ENCODE measurements at regions not wholly inside any gene's neighbourhood (a gene's known extent, or its start where the extent isn't known, plus 50 kb on each side); places are given as distances from the start of the nearest gene placed in this dataset.

DNA sequence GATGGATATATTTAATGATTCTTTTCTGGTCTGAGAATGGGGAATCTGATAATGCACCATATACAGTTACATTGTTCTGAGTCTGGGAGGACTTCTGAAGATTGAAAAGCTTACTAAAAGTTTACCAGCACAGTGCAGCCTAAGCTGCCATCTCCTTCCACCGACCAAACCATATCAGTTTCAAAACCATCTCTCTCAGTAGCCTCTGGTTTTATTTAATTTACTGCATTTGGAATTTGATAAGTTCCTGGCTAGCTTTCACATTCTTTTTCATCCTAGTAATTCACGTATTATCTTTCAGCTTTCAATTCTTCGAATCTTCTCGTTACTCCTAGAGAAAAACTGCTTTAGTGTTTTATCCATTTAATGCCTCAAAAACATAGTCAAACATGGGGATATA, 181.4 kb upstream of the HCCS start:
- DNase-seq (ENCODE audit: low read depth) (no peak), FAIRE-seq (peak; percentile 63)
- no peaks in the 10 kb centered on the region for H3K9me3 ChIP-seq (ENCODE audit: insufficient read depth, low read depth, low read length)
- H3K4me3 Mint-ChIP-seq (ENCODE audit: unreplicated experiment) = no peak overlapping the region
- H3K79me2 ChIP-seq (ENCODE audit: insufficient read depth, low read length) = no peaks in the 10 kb centered on the region
- H3K4me3 ChIP-seq (ENCODE audit: insufficient read depth, low read depth, low read length) = no peak overlapping the region
- H3K36me3 ChIP-seq (ENCODE audit: insufficient read depth, low read length) = no peaks in the 10 kb centered on the region
- H3K27me3 Mint-ChIP-seq (ENCODE audit: low read depth, unreplicated experiment) = no peaks in the 10 kb centered on the region
- H3K9me3 Mint-ChIP-seq (ENCODE audit: unreplicated experiment) = no peaks in the 10 kb centered on the region
- TF ChIP-seq, protein P1, sequence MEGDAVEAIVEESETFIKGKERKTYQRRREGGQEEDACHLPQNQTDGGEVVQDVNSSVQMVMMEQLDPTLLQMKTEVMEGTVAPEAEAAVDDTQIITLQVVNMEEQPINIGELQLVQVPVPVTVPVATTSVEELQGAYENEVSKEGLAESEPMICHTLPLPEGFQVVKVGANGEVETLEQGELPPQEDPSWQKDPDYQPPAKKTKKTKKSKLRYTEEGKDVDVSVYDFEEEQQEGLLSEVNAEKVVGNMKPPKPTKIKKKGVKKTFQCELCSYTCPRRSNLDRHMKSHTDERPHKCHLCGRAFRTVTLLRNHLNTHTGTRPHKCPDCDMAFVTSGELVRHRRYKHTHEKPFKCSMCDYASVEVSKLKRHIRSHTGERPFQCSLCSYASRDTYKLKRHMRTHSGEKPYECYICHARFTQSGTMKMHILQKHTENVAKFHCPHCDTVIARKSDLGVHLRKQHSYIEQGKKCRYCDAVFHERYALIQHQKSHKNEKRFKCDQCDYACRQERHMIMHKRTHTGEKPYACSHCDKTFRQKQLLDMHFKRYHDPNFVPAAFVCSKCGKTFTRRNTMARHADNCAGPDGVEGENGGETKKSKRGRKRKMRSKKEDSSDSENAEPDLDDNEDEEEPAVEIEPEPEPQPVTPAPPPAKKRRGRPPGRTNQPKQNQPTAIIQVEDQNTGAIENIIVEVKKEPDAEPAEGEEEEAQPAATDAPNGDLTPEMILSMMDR (IDR thresholded peaks at IDR 0.05; ENCODE audit: insufficient read depth, low read depth, low read length) = no peak
- TF ChIP-seq EZH2 (IDR thresholded peaks at IDR 0.05; ENCODE audit: insufficient read depth, low read length) = no peak
- no peaks in the 10 kb centered on the region for H3K36me3 Mint-ChIP-seq (ENCODE audit: low read depth, unreplicated experiment)
- no peaks in the 10 kb centered on the region for H4K20me1 ChIP-seq (ENCODE audit: insufficient read depth, low read length)
- no peaks in the 10 kb centered on the region for H3K27me3 ChIP-seq (ENCODE audit: insufficient read depth, low read length)
- H2AFZ ChIP-seq (ENCODE audit: low read depth, low read length) = no peak overlapping the region
- H3K27ac ChIP-seq (ENCODE audit: low read depth, low read length) = no peak overlapping the region
- no peaks in the 10 kb centered on the region for H3K4me1 Mint-ChIP-seq (ENCODE audit: low read depth, unreplicated experiment)
- no peak overlapping the region for H3K27ac Mint-ChIP-seq (ENCODE audit: unreplicated experiment)
- H3K4me2 ChIP-seq (ENCODE audit: low read length) = no peak overlapping the region
- no peaks in the 10 kb centered on the region for H3K4me1 ChIP-seq (ENCODE audit: insufficient read depth, low read length)
- H3K9ac ChIP-seq (ENCODE audit: low read length) = no peak overlapping the region

DNA sequence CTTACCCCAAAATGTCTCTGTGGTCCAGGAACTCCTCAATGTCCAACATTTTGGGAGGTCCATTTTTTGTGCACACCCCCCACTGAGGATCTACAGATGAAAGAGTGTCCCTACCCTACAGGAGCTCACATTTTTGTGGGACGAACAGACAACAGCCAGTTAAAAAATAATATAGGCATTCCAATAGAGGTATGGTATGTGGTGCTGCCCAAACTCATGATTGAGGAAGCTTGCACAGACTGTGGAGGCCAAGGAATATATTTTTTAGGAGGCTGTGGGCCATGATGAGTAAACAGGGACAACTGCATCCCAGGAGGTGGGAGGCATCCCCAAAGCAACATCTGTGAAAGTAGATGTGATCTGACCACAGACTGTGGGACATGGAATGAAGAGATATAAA, 181.0 kb upstream of the HCCS start:
- no peak overlapping the region for H3K9ac ChIP-seq (ENCODE audit: low read length)
- Mint-ChIP-seq H3K9me3 (ENCODE audit: unreplicated experiment) (no peaks in the 10 kb centered on the region), H3K27ac (ENCODE audit: unreplicated experiment) (no peak overlapping the region), H3K4me3 (ENCODE audit: unreplicated experiment) (no peak overlapping the region), H3K36me3 (ENCODE audit: low read depth, unreplicated experiment) (no peaks in the 10 kb centered on the region), H3K4me1 (ENCODE audit: low read depth, unreplicated experiment) (no peaks in the 10 kb centered on the region), H3K27me3 (ENCODE audit: low read depth, unreplicated experiment) (no peaks in the 10 kb centered on the region)
- no peak overlapping the region for H2AFZ ChIP-seq (ENCODE audit: low read depth, low read length)
- H3K36me3 ChIP-seq (ENCODE audit: insufficient read depth, low read length) = no peaks in the 10 kb centered on the region
- H3K4me3 ChIP-seq (ENCODE audit: insufficient read depth, low read depth, low read length) = no peak overlapping the region
- no peak overlapping the region for H3K27ac ChIP-seq (ENCODE audit: low read depth, low read length)
- TF ChIP-seq EZH2 (IDR thresholded peaks at IDR 0.05; ENCODE audit: insufficient read depth, low read length) = no peak
- TF ChIP-seq, protein P1 (IDR thresholded peaks at IDR 0.05; ENCODE audit: insufficient read depth, low read depth, low read length) = no peak
- no peak overlapping the region for H3K4me2 ChIP-seq (ENCODE audit: low read length)
- DNase-seq (ENCODE audit: low read depth) (no peak), FAIRE-seq (peak; percentile 49)
- H3K79me2 ChIP-seq (ENCODE audit: insufficient read depth, low read length) = no peaks in the 10 kb centered on the region
- H3K27me3 ChIP-seq (ENCODE audit: insufficient read depth, low read length) = no peaks in the 10 kb centered on the region
- H4K20me1 ChIP-seq (ENCODE audit: insufficient read depth, low read length) = no peaks in the 10 kb centered on the region
- H3K4me1 ChIP-seq (ENCODE audit: insufficient read depth, low read length) = no peaks in the 10 kb centered on the region
- no peaks in the 10 kb centered on the region for H3K9me3 ChIP-seq (ENCODE audit: insufficient read depth, low read depth, low read length)

DNA sequence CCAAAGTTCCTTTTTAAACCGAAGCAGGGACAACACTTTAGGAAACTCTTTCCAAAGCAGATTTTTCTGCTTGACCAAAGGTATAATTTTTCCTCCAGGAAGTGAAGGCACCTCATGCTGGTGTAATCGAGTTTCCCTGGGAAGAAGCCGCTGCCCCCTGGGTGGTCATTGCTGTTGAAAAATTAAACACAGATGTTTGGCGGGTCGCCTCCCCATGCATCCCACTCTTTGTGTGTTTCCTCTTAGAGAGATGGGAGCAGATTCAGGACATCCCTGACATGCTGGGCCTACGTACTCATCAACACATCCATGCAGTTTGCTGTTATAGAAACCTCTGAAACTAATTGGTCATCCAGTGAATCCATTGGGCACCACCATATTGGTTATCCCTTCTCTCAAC, 179.2 kb upstream of the HCCS start:
- Mint-ChIP-seq H3K9me3 (ENCODE audit: unreplicated experiment) (no peaks in the 10 kb centered on the region), H3K4me3 (ENCODE audit: unreplicated experiment) (no peak overlapping the region), H3K4me1 (ENCODE audit: low read depth, unreplicated experiment) (no peaks in the 10 kb centered on the region), H3K27me3 (ENCODE audit: low read depth, unreplicated experiment) (no peaks in the 10 kb centered on the region), H3K36me3 (ENCODE audit: low read depth, unreplicated experiment) (no peaks in the 10 kb centered on the region), H3K27ac (ENCODE audit: unreplicated experiment) (no peak overlapping the region)
- H4K20me1 ChIP-seq (ENCODE audit: insufficient read depth, low read length) = no peaks in the 10 kb centered on the region
- no peaks in the 10 kb centered on the region for H3K4me1 ChIP-seq (ENCODE audit: insufficient read depth, low read length)
- no peak for TF ChIP-seq EZH2 (IDR thresholded peaks at IDR 0.05; ENCODE audit: insufficient read depth, low read length)
- TF ChIP-seq, protein P1 (IDR thresholded peaks at IDR 0.05; ENCODE audit: insufficient read depth, low read depth, low read length) = no peak
- H3K27ac ChIP-seq (ENCODE audit: low read depth, low read length) = no peak overlapping the region
- H3K36me3 ChIP-seq (ENCODE audit: insufficient read depth, low read length) = no peaks in the 10 kb centered on the region
- no peak overlapping the region for H3K4me2 ChIP-seq (ENCODE audit: low read length)
- H3K9ac ChIP-seq (ENCODE audit: low read length) = no peak overlapping the region
- no peaks in the 10 kb centered on the region for H3K9me3 ChIP-seq (ENCODE audit: insufficient read depth, low read depth, low read length)
- H3K79me2 ChIP-seq (ENCODE audit: insufficient read depth, low read length) = no peaks in the 10 kb centered on the region
- H2AFZ ChIP-seq (ENCODE audit: low read depth, low read length) = no peak overlapping the region
- peak; percentile 47 for FAIRE-seq
- no peak overlapping the region for H3K4me3 ChIP-seq (ENCODE audit: insufficient read depth, low read depth, low read length)
- no peak for DNase-seq (ENCODE audit: low read depth)
- no peaks in the 10 kb centered on the region for H3K27me3 ChIP-seq (ENCODE audit: insufficient read depth, low read length)

Measured in astrocyte (in vitro differentiated cells and primary cell).